Medulla oblongata (tissue), 1 donor: ENCODE measurements at regions not wholly inside any gene's neighbourhood (a gene's known extent, or its start where the extent isn't known, plus 50 kb on each side); places are given as distances from the start of the nearest gene placed in this dataset.
"Not testable (repeated sequence)": the region's sequence is repeated elsewhere in the genome, so short reads cannot be mapped to it uniquely, and the experiment has no call there.

Experiments used
- DNase-seq: peaks from one replicate; pipeline ENCODE4 v3.0.0-alpha.2; 2015; ENCODE audit errors: extremely low spot score

DNA sequence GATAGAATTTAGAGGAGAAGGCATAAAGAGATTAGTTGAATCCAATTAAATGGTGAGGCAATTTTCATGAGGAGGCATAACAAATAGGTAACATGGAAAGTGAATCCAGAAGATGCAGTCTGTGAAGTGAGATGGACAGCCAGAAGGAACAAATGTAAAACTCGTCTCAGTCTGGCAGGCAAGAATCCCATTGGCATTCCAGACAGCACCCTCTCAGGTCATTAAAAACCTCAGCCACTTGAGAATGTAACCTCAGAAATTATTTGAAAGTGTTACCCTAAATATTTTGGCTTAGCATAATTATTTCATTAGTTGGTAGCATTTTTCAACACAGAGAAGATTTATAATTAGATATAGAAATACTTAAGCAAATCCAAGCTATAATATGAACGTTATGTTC lies 342.3 kb downstream of the LRRC3B start:
- no peak for DNase-seq

- no peak for DNase-seq
Measured at GRCh38 chr3:26967501-26967900, 344.9 kb downstream of the LRRC3B start.

- DNase-seq: no peak
Measured at GRCh38 chr3:26984416-26985390, 362.1 kb downstream of the LRRC3B start.

DNA sequence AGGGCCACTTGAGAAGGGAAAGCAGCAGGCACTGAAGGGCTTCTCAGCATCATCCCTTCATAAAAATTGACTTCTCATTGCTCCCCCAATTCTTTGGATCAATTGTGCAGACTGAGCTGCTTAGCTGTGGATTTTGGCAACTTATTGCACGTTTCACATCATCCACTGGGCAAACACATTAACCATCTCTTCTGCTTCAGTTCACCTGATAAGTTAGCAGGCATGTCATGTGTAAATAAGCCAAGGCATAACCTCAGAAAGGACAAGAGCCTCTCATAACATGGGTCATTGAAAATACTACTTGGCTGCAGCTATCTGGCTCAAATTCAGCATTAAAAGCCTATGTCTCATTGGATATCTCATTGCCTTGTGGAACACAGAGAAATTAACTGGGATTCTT lies 366.5 kb downstream of the LRRC3B start:
- DNase-seq: no peak

DNA sequence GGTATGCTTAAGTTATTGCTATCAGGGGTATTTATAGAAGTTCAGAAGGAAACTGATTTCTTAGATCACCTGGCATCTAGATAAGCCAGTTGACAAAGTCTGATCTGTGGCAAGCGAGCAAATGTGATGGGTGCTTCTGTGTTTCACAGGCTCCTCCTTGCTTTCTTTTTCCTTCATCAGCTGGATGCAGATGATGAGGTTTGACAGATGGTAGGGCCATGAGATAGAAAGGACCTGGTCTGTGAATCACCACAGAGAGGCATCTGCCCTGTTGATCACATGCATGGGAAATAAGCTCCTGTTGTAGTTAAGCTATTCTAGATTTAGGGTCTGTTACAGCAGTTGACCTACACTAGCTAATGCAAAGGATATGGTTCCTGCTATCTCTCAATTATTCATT lies 372.0 kb downstream of the NEK10 start:
- DNase-seq: no peak

- no peak for DNase-seq
Measured at GRCh38 chr3:27010834-27011233, 358.3 kb downstream of the NEK10 start.

GRCh38 chr3:27022096-27022761 lies 347.0 kb downstream of the NEK10 start:
- peak; percentile 5 for DNase-seq

- DNase-seq: no peak
Measured at GRCh38 chr3:27024493-27024892, 344.7 kb downstream of the NEK10 start.

DNA sequence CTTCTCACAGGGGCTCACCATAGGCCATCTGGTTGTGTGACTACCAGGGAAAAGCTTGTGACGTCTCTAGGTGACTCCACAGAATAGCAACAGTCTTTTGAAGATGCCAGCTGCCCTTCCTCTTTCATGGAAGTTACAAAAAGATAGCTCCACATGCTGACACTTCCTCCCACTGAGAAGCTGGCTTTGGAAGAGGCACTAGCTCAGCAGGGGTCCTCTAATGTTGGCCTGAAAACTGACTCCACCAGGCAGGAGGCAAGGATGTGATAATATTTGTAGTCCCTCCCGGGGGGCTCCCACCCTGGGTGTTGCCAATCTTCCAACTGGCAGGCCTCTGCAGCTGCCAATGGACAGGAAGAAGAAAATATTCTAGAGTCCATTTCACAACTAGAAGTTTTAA lies 343.5 kb downstream of the NEK10 start:
- DNase-seq: no peak

- no peak for DNase-seq
Measured at GRCh38 chr3:27031476-27031875, 337.7 kb downstream of the NEK10 start.

DNA sequence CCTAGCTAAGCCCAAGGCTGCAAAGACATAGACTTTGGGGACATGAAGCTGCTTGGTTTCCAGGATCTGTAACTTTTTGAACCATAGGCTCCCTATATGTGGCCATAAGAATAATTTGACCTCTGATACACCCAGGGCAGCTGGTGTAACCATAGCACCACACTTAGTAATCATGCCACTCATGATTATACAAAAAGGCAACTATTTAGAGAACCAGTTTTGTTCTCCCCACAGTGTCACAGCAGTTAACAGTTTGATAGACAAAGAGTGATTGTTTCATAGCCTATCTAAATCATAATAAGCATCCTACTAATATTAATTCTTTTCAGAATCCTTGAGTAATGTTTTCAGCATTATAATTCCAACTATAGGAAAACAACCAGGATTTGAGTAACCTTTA lies 334.9 kb downstream of the NEK10 start:
- peak; percentile 5 for DNase-seq

- no peak for DNase-seq
Measured at GRCh38 chr3:27040674-27041073, 328.5 kb downstream of the NEK10 start.

DNA sequence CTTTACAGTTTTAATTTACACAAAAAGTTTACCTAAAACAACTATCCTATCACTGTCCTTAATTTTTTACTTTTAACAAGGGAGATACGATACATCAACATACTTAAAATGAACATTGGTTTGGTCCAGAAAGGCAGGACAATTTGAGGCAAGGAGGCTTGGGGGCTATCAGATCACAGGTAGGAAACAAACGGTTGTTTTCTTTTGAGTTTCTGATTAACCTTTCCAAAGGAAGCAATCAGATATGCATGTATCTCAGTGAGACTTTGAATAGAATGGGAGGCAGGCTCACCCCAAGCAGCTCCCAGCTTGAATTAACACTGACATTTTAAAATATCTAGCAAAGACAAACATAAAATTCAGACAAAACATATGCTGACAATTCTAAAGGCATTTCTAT lies 326.6 kb downstream of the NEK10 start:
- DNase-seq: not testable (repeated sequence)

DNA sequence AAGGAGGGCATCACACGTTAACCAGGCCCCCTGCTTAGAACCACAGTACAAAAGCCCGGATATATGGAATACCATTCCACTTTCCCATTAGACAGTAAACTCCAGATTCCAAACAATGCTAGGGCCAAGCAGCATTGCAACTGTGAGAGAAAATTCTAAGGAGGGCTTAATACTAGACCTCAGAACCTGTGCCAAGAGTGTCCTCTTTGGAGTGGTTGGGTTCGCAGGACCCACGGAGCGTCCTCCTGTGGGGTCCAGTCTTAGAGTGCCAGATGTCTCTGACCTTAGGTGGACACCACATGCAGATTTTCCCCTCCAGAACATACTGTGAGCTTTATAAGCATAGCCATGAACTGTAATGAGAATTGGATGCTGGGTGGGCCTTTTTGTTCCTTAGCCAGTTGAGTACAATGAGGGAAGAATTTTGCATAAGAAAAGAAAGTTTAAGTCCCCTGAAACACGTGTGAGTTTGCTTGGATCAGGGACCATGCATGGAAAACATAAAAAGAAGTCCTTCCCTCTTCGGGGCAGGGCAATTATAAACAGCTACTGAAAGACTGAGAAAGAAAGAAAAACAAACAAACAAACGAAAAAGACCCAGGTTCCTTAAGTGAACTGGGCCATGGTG lies 325.7 kb downstream of the NEK10 start:
- DNase-seq: no peak

DNA sequence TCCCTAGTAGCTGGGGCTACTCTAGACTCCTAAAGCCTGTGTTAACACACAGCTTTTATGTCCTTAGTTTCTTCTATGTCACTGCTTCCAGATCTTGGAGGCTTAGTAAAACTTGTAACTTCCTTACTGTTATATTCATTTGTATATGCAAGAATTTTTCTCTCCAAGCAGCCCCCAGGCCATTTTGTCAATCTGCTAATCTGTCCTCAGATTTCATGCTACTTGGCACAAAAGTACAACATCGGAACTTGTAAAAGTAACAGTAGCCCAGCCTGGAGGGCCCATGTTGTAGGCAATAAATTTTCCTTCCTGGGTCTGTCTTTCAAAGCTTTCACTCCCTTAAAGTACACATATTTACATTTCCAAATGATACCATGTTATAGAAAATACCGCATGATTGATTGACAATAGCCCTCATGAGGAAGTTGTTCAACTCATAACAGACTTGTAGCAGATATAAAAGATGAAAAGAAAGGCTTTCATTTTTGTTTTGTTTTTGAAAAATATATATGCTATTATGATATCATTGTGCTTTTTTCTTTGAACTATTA lies 324.2 kb downstream of the NEK10 start:
- no peak for DNase-seq

GRCh38 chr3:27046351-27046750 lies 322.8 kb downstream of the NEK10 start:
- no peak for DNase-seq

- DNase-seq: no peak
Measured at GRCh38 chr3:27049792-27050191, 319.4 kb downstream of the NEK10 start.

- DNase-seq: not testable (repeated sequence)
Measured at GRCh38 chr3:27051527-27051926, 317.7 kb downstream of the NEK10 start.

- DNase-seq: no peak
Measured at GRCh38 chr3:27056326-27056725, 312.9 kb downstream of the NEK10 start.

- DNase-seq: no peak
Measured at GRCh38 chr3:27059489-27059888, 309.7 kb downstream of the NEK10 start.
